Astrocyte (in vitro differentiated cells and primary cell): ENCODE measurements at regions not wholly inside any gene's neighbourhood (a gene's known extent, or its start where the extent isn't known, plus 50 kb on each side); places are given as distances from the start of the nearest gene placed in this dataset.

Source experiments
- DNase-seq: peaks from one replicate; pipeline ENCODE4 v3.0.0-alpha.2; 2010; ENCODE audit warnings: low read depth
- FAIRE-seq: peaks from 2 replicates; lab custom pipeline; 2011; peaks lifted over from hg19 to GRCh38; lab: Jason Lieb, UNC
- H2AFZ ChIP-seq: 2 replicates; pipeline ENCODE4 v1.6.0; 2012; ENCODE audit warnings: low read depth, low read length, inconsistent platforms
- H3K27ac ChIP-seq: 2 replicates; pipeline ENCODE4 v1.5.1; 2011; ENCODE audit warnings: low read depth, low read length, inconsistent platforms
- H3K27me3 ChIP-seq: 2 replicates; pipeline ENCODE4 v1.6.0; 2011; ENCODE audit warnings: low read length, inconsistent platforms; ENCODE audit not compliant: insufficient read depth
- H3K36me3 ChIP-seq: 2 replicates; pipeline ENCODE4 v1.5.1; 2011; ENCODE audit warnings: low read length, inconsistent platforms; ENCODE audit not compliant: insufficient read depth
- H3K4me1 ChIP-seq: 2 replicates; pipeline ENCODE4 v1.5.1; 2011; ENCODE audit warnings: low read length, inconsistent platforms; ENCODE audit not compliant: insufficient read depth
- H3K4me2 ChIP-seq: 2 replicates; pipeline ENCODE4 v1.6.0; 2012; ENCODE audit warnings: low read length, inconsistent platforms
- H3K4me3 ChIP-seq: 2 replicates; pipeline ENCODE4 v1.5.1; 2011; ENCODE audit warnings: low read depth, mild to moderate bottlenecking, low read length, inconsistent platforms; ENCODE audit not compliant: insufficient read depth
- H3K79me2 ChIP-seq: 2 replicates; pipeline ENCODE4 v1.6.0; 2012; ENCODE audit warnings: mild to moderate bottlenecking, low read length, inconsistent platforms; ENCODE audit not compliant: insufficient read depth
- H3K9ac ChIP-seq: 2 replicates; pipeline ENCODE4 v1.6.0; 2012; ENCODE audit warnings: mild to moderate bottlenecking, low read length, inconsistent platforms
- H3K9me3 ChIP-seq: 2 replicates; pipeline ENCODE4 v1.5.1; 2012; ENCODE audit warnings: low read depth, mild to moderate bottlenecking, low read length, inconsistent platforms; ENCODE audit not compliant: insufficient read depth
- H4K20me1 ChIP-seq: 2 replicates; pipeline ENCODE4 v1.6.0; 2012; ENCODE audit warnings: low read length, inconsistent platforms; ENCODE audit not compliant: insufficient read depth
- H3K27ac Mint-ChIP-seq: one replicate; pipeline ENCODE4 v1.8.0; 2021; ENCODE audit warnings: mild to moderate bottlenecking, mixed read lengths; ENCODE audit not compliant: unreplicated experiment
- H3K27me3 Mint-ChIP-seq: one replicate; pipeline ENCODE4 v1.8.0; 2021; ENCODE audit warnings: low read depth, mixed read lengths; ENCODE audit not compliant: unreplicated experiment
- H3K36me3 Mint-ChIP-seq: one replicate; pipeline ENCODE4 v1.8.0; 2021; ENCODE audit warnings: low read depth, mixed read lengths; ENCODE audit not compliant: unreplicated experiment
- H3K4me1 Mint-ChIP-seq: one replicate; pipeline ENCODE4 v1.8.0; 2021; ENCODE audit warnings: low read depth, mixed read lengths; ENCODE audit not compliant: unreplicated experiment
- H3K4me3 Mint-ChIP-seq: one replicate; pipeline ENCODE4 v1.8.0; 2021; ENCODE audit warnings: mild to moderate bottlenecking, moderate library complexity, mixed read lengths; ENCODE audit not compliant: unreplicated experiment
- H3K9me3 Mint-ChIP-seq: one replicate; pipeline ENCODE4 v1.8.0; 2021; ENCODE audit warnings: mild to moderate bottlenecking, mixed read lengths; ENCODE audit not compliant: unreplicated experiment
- CTCF ChIP-seq: IDR thresholded peaks from 2 replicates; pipeline ENCODE4 v1.5.1; 2011; ENCODE audit warnings: low read depth, mild to moderate bottlenecking, inconsistent platforms, low read length, moderate library complexity; ENCODE audit not compliant: insufficient read depth
- EZH2 ChIP-seq: IDR thresholded peaks from 2 replicates; pipeline ENCODE4 v1.6.1; 2012; ENCODE audit warnings: mild to moderate bottlenecking, low read length, inconsistent platforms; ENCODE audit not compliant: insufficient read depth

GRCh38 chr17:31593806-31594205 lies 202.3 kb downstream of the RAB11FIP4 start:
- Mint-ChIP-seq H3K4me1 (peaks cover 45% of the 10 kb centered on the region), H3K4me3 (peak overlapping the region; percentile 40), H3K27ac (no peak overlapping the region), H3K36me3 (peaks cover 16% of the 10 kb centered on the region), H3K27me3 (no peaks in the 10 kb centered on the region), H3K9me3 (peaks cover 2% of the 10 kb centered on the region)
- TF ChIP-seq CTCF (no peak), EZH2 (no peak)
- Histone ChIP-seq H3K36me3 (peaks cover 22% of the 10 kb centered on the region), H3K27me3 (no peaks in the 10 kb centered on the region), H3K9ac (peak overlapping the region; percentile 40), H2AFZ (no peak overlapping the region), H3K4me3 (no peak overlapping the region), H4K20me1 (no peaks in the 10 kb centered on the region), H3K4me2 (no peak overlapping the region), H3K27ac (peak overlapping the region; percentile 90), H3K79me2 (no peaks in the 10 kb centered on the region), H3K9me3 (no peaks in the 10 kb centered on the region), H3K4me1 (peaks cover 52% of the 10 kb centered on the region)
- DNase-seq = peak; percentile 84
- FAIRE-seq = no peak

GRCh38 chr17:31591924-31592323 lies 200.4 kb downstream of the RAB11FIP4 start:
- Histone ChIP-seq H3K4me1 (peaks cover 33% of the 10 kb centered on the region), H3K27ac (no peak overlapping the region), H3K9me3 (no peaks in the 10 kb centered on the region), H3K79me2 (peaks cover 6% of the 10 kb centered on the region), H3K4me2 (no peak overlapping the region), H3K9ac (no peak overlapping the region), H3K4me3 (no peak overlapping the region), H3K36me3 (peaks cover 29% of the 10 kb centered on the region), H4K20me1 (no peaks in the 10 kb centered on the region), H2AFZ (no peak overlapping the region), H3K27me3 (no peaks in the 10 kb centered on the region)
- DNase-seq (no peak), FAIRE-seq (no peak)
- TF ChIP-seq EZH2 (no peak), CTCF (no peak)
- H3K27me3 Mint-ChIP-seq = no peaks in the 10 kb centered on the region
- H3K4me3 Mint-ChIP-seq = no peak overlapping the region
- peaks cover 30% of the 10 kb centered on the region for H3K4me1 Mint-ChIP-seq
- H3K36me3 Mint-ChIP-seq = peaks cover 19% of the 10 kb centered on the region
- H3K27ac Mint-ChIP-seq = no peak overlapping the region
- H3K9me3 Mint-ChIP-seq = peaks cover 2% of the 10 kb centered on the region

- no peak overlapping the region for H3K9ac ChIP-seq
- H3K9me3 ChIP-seq = no peaks in the 10 kb centered on the region
- FAIRE-seq (no peak), DNase-seq (no peak)
- no peak overlapping the region for H3K4me3 ChIP-seq
- H3K9me3 Mint-ChIP-seq = peaks cover 2% of the 10 kb centered on the region
- H4K20me1 ChIP-seq = peaks cover 24% of the 10 kb centered on the region
- H3K27me3 Mint-ChIP-seq = no peaks in the 10 kb centered on the region
- peaks cover 19% of the 10 kb centered on the region for H3K79me2 ChIP-seq
- H3K4me2 ChIP-seq = no peak overlapping the region
- peaks cover 2% of the 10 kb centered on the region for H3K4me1 Mint-ChIP-seq
- H3K36me3 ChIP-seq = peaks cover 32% of the 10 kb centered on the region
- no peak overlapping the region for H3K27ac ChIP-seq
- peaks cover 24% of the 10 kb centered on the region for H3K36me3 Mint-ChIP-seq
- no peak for TF ChIP-seq CTCF
- TF ChIP-seq EZH2 = no peak
- peaks cover 2% of the 10 kb centered on the region for H3K4me1 ChIP-seq
- H3K27ac Mint-ChIP-seq = no peak overlapping the region
- no peak overlapping the region for H2AFZ ChIP-seq
- no peaks in the 10 kb centered on the region for H3K27me3 ChIP-seq
- H3K4me3 Mint-ChIP-seq = no peak overlapping the region
Measured at GRCh38 chr17:31588512-31588911, 197.0 kb downstream of the RAB11FIP4 start.
